CD4-positive, alpha-beta T cell treated with Interleukin-15 for 4 hours (primary cell): ENCODE measurements at regions not wholly inside any gene's neighbourhood (a gene's known extent, or its start where the extent isn't known, plus 50 kb on each side); places are given as distances from the start of the nearest gene placed in this dataset.
"Not testable (repeated sequence)": the region's sequence is repeated elsewhere in the genome, so short reads cannot be mapped to it uniquely, and the experiment has no call there.

Experiments used
- DNase-seq: peaks from one replicate; pipeline ENCODE4 v3.0.0-alpha.2; 2020; ENCODE audit warnings: low spot score

GRCh38 chr16:17744921-17745572 lies 274.3 kb upstream of the XYLT1 start:
- no peak for DNase-seq

GRCh38 chr16:17743578-17743977 lies 272.8 kb upstream of the XYLT1 start:
- DNase-seq = no peak

DNA sequence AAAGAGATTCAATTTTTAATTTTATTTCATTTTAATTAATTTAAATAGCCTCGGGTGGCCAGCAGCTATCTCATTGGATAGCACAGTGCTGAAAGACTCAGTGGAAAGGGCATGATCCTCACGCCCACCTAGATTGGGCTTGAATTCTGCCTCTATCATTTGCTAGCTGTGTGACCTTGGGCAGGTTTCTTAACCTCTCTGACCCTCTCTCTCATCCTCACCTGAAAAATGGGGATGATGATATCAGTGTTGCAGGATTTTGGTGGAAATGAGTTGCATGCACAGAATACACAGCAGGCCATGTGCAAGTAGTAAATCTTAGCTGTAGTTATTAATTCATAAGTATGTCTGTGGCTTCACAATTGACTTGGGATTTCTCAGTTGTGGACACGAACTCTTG lies 272.4 kb upstream of the XYLT1 start:
- DNase-seq = no peak

DNA sequence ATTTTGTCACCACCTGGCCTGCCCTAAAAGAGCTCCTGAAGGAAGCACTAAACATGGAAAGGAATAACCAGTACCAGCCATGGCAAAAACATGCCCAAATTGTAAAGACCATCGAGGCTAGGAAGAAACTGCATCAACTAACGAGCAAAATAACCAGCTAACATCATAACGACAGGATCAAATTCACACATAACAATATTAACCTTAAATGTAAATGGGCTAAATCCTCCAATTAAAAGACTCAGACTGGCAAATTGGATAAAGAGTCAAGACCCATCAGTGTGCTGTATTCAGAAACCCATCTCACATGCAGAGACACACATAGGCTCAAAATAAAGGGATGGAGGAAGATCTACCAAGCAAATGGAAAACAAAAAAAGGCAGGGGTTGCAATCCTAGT lies 264.3 kb upstream of the XYLT1 start:
- not testable (repeated sequence) for DNase-seq

- DNase-seq = no peak
Measured at GRCh38 chr16:17729820-17730219, 259.1 kb upstream of the XYLT1 start.

DNA sequence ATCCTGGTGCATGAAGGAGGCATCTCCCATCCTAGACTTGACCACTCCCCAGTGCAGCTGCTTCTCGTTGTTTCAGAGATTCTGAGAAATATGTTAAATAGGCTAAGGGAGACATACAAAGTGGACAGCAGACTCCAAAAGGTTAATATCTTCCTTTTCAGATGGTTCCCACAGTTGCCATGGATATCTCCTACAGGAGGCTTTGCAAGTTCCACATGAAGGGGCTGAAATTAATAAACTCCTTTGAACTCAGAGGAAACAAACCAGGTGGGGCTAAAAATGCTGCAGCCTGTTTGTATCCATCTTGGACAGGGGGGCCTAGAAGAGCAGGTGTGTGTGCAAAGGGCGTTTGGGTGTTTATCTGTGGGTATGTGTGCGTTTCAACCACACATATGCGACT lies 257.4 kb upstream of the XYLT1 start:
- no peak for DNase-seq

DNA sequence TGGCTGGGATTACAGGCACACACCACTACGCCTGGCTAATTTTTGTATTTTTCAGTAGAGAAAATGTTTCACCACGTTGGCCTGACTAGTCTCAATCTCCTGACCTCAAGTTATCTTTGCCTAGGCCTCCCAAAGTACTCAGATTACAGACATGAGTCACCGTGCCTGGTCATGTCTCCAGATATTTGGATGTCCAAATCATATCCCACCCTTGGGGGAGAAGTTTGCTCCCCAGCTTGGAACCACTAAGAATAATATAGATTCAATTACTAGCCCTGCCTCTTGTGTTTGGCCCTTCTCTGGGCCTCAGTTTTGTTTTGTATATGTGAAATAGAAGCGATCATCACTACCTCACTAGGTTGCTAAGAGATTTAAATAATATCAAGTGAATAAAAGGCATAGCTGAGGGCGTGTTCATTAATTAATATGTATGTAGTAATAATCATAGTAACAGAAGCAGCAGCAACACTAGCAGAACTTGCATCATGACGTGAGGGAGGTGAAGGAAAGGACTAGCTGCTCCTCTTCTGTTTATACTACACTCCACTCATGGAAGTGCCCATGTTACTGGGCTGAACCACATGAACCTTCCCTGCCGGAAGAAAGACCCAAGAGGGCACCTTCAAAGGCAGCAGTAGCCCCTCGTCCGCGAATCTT lies 253.6 kb upstream of the XYLT1 start:
- DNase-seq = no peak

DNA sequence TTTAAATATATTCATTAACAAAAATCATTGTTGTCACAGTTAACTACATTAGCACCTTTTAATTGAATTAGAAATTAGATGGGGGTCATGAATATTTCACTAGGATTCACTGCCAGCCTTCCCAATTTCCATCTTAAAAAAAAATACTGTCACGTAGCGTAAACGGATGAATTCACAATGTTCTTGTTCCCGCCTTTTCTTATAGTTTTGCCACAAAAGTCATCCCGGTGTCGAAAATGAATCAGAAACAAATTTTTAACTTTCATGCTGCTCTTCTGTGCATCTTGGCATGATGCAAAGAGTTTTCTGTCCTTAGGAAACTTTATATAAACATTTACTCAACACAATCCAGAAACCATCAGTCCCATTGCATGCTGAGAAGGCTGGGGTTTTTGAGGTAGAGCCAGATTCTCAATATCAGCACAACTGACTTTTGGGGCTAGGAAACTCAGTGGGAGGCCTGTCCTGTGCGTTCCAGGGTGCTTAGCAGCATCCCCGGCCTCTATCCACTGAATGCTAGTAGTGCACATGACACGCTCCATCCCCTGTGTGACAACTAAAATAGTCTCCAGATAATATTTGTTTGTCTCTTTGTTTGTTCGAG lies 252.9 kb upstream of the XYLT1 start:
- no peak for DNase-seq

DNA sequence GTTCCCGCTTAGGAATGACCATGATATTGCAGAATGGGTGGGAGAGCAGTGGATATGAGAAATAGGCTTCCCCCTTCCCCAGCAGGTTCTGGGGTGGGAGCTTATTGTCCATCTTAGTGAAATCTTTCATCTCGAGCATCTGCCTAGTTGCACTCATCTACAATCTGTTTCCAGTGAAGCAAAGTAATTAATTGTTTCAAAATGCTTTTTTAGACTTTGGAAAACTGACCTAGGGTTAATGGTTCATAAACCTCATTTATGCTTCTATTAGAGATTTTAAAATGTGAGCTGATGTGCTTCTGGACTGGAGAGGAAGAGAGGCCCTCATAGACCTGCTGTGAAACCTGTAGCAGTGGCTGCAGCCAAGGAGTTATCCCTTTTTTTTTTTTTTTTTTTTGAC lies 247.7 kb upstream of the XYLT1 start:
- DNase-seq = no peak

DNA sequence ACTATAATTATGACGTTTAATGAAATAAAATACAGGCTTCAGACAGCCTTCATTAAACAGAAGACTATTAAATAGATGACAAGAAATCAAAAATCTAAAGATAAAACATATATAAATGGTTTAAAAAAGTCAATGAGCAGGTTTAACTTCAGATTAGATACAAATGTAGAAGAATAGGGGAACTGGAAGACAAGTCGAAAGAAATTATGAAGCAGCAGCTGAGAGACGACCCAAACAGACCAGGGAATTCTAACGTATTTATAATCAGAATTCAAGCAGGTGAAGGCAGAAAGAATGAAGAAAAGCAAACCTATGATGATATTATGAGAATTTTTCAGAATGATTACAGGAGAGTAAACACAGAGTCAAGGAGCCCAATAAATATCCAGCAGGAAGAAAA lies 235.1 kb upstream of the XYLT1 start:
- DNase-seq = no peak

- DNase-seq = no peak
Measured at GRCh38 chr16:17696616-17697015, 225.9 kb upstream of the XYLT1 start.

- DNase-seq = no peak
Measured at GRCh38 chr16:17692484-17692883, 221.7 kb upstream of the XYLT1 start.

- no peak for DNase-seq
Measured at GRCh38 chr16:17691899-17692176, 221.1 kb upstream of the XYLT1 start.

DNA sequence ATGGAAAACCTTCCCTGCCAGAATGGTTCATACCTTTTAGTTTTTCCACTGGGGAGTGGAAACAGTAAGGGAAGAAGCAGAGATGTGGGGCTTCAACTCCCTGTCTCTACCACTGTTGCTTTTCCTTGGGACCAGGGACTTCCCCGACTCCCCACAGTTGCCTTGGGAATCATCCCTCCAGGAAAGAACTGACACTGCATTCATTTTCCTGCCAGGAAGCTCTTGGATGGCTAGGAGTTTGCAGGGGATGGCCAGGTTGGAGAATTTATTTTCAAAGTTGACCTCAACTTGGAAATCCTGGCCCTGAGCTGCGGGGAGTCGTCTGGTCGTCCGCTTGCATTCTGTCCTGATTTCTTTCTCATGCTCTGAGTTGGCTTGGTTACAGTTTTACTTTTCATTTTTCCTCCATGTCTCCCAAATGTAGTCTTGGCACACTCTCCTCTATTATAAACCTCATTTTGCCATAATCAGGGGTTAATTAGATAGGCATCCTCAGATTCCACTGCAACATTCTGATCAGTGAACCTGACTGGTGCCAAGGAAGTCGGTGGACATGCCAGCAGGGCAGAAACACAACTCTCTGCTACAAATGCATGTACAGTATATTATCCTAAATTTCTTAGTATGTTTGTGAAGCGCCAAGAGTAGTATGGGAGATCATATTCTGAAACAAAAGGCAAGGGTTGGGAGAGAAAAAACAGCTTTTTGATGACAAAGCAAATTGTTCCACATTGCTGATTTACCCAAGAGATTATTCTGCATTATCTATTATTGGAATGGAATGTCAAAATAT lies 220.5 kb upstream of the XYLT1 start:
- no peak for DNase-seq

DNA sequence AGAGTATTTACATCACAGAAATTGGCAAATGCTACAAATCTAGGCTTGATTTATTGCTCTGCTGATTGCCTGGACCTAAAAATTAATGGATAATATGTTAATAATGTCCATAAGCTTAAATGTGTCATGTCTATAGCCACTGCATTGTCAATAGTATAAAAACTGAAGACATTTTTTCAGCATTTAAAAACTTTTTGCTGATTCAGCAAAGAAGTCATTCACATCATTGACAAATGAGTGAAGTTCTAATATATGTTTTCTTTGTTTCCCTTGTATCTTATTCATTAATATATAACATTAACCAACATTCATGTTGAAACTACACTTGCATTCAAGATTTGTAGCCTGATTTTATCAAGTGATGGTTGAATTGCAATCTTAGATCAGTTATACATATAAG lies 214.7 kb upstream of the XYLT1 start:
- DNase-seq = no peak

DNA sequence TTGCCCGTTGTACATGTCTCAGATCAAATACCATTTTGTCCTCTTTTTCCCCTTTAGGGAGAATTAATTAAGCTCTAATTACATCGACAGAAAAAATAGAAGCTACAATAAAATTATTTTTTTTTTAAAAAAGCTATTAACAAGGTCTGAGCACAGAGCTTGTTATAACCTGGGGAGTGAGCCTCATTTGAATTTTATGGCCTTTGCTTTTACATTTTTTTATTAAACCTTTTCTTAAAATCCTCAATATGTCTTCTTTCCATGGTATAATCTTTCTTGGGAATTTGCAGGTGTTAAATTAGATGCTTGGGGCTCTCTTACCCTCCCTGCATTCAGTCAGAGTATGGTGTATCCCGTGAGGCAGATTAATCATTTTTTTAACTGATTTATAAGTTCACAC lies 212.5 kb upstream of the XYLT1 start:
- no peak for DNase-seq

- no peak for DNase-seq
Measured at GRCh38 chr16:17676171-17676570, 205.4 kb upstream of the XYLT1 start.

- no peak for DNase-seq
Measured at GRCh38 chr16:17668386-17668785, 197.6 kb upstream of the XYLT1 start.

DNA sequence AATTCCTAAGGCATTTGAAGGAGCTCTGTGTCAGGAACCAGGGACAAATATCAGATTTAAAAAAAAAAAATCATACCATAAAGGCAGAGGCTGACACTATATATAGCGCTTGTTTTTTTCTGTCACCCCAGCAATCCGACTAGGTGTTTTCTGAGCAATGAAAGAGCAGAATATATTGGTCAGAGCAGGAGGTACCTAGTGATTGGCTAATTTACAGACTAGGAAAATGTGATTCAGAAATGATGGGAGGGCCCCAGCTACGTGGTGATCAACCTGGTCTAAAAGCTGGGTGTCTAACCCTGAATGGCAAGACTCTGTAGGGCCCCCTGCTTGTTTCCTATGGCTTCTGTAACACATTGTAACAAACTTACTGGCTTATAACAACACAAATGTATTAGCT lies 195.5 kb upstream of the XYLT1 start:
- DNase-seq = no peak

DNA sequence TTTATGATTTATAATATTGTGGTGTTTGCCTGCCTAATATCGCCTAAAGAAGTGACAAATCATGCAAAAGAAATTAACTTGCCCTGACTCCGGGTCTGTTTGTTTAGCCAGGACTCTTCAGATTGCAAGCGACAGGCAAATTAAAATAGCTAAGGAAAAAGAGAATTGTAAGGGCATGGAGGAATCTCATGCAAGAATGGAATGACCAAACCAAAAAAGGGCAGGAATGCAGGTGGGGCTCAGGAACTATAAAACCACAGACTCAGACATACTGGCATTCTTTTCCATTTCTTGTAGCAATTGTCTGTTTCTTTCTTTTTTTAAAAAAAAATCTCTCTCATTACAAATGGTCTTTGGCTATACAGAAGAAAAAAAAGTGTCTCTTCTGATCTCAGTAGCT lies 188.1 kb upstream of the XYLT1 start:
- no peak for DNase-seq

- DNase-seq = no peak
Measured at GRCh38 chr16:17657045-17657444, 186.3 kb upstream of the XYLT1 start.

- no peak for DNase-seq
Measured at GRCh38 chr16:17654571-17654970, 183.8 kb upstream of the XYLT1 start.

DNA sequence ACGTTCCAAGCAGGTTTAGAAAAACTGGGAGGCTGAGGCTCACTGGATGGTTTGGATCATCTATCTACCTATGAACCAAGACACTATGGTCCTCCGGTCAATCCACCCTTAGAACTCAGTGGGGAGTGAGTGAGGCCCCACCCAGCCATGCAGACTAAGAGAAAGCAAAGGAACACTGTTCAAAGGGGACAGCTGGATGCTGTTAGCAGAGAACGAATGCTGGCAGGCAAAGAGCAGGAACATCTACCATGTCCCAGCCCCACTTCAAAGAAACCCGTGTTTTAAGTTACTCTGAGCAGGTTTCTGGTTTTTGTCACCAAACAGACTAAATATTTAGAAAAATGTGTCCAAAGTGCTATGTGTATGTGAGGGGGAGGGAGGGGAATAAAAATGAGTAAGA lies 183.4 kb upstream of the XYLT1 start:
- DNase-seq = no peak
